SKM-1 (cell line): ENCODE measurements at regions not wholly inside any gene's neighbourhood (a gene's known extent, or its start where the extent isn't known, plus 50 kb on each side); places are given as distances from the start of the nearest gene placed in this dataset.
A peak's percentile ranks its signal among the peaks of the same experiment; 100 is the strongest.
"Not testable (repeated sequence)": the region's sequence is repeated elsewhere in the genome, so short reads cannot be mapped to it uniquely, and the experiment has no call there.

ENCODE experiments used
- DNase-seq: peaks from one replicate; lab custom pipeline; 2025; ENCODE audit not compliant: unreplicated experiment; lab: John Stamatoyannopoulos, UW

DNA sequence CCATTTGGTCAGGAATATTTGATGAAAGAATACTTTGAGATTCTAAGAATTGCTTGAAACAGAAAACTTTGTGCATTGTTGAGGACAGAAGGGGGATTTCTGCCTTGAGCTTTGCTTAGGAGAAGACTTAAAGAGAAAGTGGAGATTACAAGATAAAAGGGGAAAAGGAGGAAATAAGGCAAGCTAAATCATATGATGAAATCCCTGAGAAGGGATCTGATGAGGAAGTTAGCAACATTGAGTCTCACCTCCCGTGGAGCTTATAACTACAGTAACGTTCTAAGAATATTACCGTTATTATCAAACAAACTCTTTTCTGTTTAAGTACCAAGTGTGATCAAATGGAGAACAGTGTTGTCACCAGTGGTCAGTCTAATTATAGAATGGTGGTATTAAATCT is 414.7 kb upstream of the NAALADL2 start:
- DNase-seq = peak; percentile 25

DNA sequence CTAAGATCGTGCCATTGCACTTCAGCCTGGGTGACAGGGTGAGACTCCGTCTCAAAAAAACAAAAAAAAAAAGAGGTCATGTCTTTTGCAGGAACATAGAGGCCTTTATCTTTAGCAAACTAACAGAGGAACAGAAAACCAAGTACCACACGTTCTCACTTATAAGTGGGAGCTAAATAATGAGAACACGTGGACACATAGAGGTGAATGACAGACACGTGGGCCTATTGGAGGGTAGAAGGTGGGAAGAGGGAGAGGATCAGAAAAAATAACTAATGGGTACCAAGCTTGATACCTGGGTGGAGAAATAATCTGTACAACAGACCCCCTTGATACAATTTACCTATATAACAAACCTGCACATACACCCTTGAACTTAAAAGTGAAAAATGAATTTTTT is 401.4 kb upstream of the NAALADL2 start:
- DNase-seq = no peak

DNA sequence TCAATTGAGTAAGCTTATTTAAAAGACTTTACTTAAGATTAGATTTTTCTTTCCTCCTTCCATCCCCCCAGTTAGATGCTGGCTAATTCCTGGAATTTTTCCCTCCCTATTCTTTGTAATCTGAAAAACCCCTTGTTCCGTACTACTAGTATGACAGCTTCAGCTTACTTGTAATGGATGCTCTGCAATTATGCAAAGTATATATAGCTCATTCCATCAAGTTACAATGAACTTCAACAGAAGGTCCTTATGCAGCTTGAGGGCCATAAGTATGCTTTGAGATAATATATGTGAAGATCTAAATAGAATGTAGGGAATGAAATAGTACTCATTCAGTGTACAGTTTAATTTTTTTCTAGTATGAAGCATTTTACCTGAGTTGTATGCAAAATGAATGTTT is 398.3 kb upstream of the NAALADL2 start:
- DNase-seq = no peak

DNA sequence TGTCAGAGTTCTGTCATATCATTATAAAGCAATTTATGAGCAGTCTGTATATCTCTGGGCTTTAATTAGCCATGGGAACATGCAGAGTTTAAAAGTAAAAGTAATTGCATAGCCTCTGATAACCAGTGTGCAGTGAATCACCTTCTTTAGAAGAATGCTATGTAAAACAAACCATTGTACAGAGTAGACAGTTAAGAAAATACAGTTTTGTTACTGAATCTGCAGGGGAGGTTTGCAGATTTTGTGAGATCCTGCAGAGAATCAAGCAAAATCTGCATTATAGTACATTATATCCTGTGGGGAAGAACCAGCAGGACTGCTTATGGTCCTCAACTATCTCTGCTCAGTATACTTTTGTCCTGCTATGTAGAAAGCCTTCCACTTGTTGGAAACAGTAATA is 396.2 kb upstream of the NAALADL2 start:
- DNase-seq = no peak

DNA sequence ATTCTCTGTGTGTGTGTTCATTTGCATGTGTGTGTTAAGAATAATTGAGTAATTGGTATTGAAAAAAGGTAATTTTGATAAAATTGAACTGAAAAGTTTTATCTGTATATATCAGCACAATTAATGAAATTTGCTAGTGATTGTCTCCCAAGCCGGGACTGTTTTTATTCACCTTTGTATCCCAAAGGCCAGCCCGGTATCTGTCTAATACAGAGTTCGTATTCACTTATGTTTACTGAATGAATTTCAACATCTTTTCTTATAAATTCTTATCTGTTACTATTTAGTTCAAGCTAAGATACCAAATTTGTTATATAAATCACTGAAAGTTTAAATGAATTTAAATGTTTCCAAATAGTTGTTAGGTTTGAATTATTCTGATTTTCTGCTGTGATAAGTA is 394.0 kb upstream of the NAALADL2 start:
- DNase-seq = no peak

DNA sequence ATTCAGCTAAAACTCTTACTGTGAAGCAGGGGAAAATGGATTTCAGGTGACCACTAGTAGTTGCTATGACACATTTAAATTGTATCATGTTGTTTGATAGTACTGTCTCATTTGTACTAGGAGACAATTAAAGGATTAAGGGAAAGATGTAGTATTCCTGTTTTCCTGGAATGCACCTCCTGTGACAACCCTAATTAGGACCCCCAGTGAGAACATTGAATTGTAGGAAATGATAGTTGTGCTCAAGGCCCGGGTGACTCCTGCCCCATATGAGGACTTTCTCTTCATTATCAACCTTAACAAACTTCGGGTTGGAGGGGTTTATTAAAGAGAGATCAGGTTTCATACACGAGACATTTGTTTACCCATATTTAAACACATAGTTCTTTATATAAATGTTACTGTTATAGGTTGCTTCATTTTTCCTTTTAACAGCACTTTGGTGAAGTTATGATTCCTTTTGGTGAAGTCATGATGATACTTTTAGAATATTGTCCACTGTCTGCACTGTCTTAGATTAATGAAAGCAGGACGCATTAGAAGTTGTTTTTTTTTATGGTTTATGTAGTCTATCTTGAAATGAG is 392.6 kb upstream of the NAALADL2 start:
- no peak for DNase-seq

DNA sequence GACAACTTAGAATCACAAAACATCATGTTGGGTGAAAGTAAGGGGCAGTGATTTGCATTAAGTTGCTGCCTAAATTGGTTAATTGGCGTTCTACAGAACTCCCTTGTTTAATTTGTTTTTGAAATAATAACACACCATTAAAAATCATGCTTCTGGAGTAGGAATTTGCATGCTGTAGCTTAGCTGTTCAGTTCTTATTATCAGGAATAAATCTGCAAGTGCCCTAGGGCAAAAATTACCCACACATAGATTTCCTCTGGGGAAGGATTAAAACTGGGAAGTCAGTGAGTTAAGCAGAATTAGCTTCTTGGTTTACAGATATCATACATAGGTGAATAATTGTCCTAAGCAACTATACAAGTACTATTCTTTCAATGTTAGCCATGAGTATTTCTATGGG is 381.6 kb upstream of the NAALADL2 start:
- no peak for DNase-seq

DNA sequence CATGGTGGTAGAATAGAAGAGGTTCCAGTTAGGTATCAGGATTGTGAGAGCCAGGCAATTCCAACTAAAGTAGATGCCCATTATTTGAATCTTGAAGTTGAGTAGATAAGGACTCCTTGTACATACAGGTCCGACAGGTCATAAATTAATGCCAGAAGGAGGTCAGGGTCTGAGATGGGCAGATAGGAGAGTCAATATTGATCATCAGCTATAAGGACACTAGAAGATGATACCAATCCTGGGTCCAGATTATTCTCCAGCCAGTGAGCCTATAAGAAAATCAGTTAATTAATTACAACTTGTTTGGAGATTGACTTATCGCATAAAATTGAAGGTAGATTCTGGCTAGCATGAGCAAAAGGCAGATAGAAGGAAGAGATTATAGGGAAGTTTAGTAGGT is 378.4 kb upstream of the NAALADL2 start:
- no peak for DNase-seq

DNA sequence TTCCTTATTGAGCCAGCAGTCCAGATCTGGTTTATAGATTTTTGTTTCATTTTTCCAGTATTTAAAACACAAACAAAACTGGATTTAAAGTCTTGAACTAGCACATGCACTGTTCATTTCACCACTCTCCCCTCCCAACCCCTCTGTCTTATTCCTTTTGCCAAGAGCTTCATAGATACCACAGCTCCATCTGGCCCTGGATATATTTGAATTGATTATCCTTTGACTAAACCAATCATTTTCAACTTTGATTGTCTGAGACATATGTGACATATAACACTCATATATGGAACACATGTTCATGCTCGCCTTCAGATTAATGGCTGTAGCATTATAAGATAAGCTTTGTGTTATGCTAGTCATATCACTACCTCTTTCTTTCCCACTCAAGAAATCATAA is 376.6 kb upstream of the NAALADL2 start:
- DNase-seq = no peak

DNA sequence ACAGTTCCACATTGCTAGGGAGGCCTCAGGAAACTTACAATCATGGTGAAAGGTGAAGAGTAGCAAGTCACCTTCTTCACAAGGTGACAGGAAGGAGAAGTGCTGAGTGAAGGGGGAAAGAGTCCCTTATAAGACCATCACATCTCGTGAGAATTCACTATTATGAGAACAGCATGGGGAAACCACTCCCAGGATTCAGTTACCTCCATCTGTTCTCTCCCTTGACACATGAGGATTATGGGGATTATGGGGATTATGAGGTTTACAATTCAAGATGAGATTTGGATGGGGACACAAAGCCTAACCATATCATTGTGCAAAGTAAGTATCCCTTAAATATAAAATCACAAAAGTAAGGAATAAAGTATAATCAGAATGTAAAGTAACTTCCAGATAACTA is 375.9 kb upstream of the NAALADL2 start:
- no peak for DNase-seq

DNA sequence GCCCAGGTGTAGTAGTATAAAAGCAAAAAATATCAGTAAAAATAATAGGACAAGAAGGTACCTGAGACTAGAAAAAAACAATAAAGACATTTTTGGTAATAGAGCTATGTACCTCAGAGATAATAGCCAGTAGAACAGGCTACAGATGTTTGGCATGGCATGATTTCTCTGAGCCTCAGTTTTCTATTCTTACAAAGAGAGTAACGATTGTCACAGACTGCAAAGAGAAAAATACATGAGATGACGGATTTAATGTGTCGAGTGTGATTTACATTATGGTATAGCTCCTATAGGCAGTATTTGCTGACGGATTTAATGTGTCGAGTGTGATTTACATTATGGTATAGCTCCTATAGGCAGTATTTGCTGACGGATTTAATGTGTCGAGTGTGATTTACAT is 375.3 kb upstream of the NAALADL2 start:
- DNase-seq = not testable (repeated sequence)

DNA sequence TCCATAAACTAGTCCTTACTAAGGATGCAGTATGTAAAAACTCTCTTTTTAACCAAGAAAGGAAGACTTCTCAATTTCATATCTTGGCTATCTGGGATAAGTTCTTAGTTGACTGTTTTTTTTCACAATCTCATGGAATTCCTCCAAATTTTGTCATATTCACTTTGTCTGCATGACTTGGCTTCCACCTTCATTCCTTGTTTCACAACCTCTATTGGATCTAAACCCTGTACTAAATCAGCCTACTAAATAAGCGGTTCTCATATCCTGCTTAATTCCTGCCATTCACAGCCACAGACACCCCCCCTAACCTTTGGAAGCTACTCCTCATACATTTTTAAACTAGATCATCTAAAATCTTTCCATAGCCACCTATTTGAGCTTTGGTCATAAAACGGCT is 370.6 kb upstream of the NAALADL2 start:
- DNase-seq = no peak

DNA sequence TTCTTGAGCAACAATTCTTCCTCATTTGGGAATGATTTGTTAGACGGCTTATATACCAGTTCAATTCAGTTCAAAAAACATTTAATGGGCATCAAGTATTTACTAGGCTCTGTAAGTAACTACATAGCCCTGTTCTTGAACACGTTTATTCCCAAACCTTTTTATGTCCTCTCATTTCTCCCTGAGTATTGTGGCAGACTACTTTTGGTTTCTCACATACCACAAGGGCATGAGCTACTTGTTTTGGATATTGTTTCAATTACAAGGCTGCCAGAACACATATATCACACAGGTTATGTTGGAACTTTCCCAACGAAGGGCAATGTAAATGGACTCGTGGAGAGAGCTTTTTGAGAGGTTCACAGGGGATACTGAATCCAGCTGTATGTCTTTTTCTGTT is 363.8 kb upstream of the NAALADL2 start:
- DNase-seq = no peak

DNA sequence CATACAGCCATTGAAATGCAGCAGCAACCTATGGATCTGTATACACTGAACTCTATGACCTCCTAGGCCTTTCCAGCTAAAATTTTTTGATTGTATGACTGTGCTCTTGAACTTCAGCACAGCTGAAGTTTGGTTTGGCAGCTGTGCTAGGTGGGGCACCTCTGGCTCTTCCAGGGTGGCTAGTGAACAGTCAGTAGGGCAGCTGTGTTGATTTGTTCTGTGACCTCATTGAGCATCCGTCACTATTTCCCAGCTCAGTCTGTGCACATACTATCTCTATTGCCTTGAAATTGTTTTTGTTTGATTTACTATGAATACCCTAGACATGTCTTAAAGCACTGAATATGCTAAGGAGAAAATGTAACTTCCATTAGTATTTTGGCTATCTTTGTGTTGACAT is 363.2 kb upstream of the NAALADL2 start:
- no peak for DNase-seq

DNA sequence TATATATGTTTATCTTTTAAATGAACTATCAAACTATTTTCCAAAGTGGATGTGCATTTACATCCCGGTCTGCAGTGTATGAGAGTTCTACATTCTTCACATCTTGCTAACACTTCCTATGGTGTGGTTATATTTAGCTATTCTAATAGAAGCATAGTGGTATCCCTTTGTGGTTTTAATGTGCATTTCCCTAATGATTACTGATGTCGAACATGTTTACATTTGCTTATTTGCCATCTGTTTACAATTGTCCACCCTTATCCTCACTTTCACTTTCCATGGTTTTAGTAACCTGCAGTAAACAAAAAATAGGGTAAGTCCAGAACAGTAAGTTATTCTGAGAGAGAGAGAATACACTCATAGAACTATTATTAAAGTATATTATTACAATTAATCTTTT is 360.5 kb upstream of the NAALADL2 start:
- no peak for DNase-seq

DNA sequence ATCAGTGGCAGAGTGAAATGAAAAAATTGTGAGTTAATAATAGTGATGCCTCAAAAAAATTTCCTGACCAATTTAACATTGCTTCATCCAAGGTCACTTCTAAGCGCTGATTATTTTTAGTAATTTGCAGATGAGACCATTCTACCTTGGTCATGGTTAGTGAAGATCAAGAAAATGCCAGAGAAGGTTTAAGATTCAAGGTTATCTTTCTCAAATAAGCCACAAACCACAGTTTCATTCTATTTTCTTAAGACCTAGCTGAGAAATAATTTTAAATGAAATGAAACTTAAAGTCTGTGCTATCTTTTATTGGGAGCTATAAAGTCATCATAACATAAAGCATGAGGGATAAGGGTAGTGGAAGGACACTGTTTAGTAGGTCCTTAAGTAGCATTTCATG is 353.9 kb upstream of the NAALADL2 start:
- no peak for DNase-seq

DNA sequence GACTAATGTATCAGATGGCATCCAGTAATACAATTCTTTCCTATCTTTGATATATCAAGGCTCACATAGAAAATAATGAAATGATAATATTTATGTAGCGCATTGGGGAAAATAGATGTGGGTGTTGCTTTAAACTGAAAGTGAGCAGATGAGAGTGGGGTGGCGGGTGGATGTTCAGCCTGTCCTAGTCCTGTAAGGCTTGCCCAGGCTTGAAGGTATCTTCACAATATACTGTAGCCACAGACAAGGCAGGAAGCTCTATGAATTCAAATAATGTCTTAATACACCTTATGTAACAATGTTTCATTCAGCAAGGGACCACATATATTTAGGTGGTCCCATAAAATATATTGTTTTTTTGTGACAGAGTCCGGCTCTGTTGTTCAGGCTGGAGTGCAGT is 334.9 kb upstream of the NAALADL2 start:
- DNase-seq = no peak

DNA sequence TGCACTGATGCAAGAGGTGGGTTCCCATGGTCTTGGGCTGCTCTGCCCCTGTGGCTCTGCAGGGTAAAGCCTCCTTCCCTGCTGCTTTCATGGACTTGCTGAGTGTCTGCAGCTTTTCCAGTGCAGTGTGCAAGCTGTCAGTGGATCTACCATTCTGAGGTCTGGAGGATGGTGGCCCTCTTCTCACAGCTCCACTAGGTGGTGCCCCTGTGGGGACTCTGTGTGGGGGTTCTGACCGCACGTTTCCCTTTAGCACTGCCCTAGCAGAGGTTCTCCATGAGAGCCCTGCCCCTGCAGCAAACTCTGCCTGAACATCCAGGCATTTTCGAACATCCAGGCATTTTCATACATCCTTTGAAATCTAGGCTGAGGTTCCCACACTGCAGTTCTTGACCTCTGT is 329.8 kb upstream of the NAALADL2 start:
- no peak for DNase-seq

DNA sequence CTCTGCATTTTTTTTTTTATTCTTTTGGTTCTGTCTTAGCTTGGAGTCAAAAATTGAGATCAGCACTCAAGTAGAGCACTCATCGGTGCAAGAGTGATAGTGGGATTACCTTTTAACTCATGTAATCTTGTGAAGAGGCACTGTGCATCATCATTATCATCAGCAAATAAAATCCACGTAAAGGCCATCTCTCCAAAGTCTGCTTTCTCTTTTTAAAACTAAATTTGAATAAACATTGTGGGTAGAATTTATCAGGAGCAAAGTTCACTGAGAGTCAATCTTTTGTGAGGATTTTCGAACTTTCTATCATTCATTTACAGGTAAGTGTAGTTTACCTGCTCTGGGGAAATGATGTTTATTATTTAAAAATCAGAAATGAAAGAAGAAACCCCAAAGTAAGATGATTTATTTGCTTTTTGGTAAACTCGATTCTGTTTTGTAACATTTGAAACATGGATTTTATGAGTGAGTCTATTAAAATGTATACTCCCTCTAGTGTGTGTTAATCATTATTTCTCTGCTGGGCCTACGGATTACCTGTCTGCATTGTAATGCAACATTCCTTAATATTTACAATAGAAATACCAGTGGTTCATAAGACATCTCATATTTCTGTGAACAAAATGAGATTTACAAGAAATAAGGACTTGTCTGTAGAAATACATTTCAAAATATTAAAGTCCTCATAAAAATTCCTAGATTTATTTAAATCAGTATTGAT is 327.7 kb upstream of the NAALADL2 start:
- no peak for DNase-seq

DNA sequence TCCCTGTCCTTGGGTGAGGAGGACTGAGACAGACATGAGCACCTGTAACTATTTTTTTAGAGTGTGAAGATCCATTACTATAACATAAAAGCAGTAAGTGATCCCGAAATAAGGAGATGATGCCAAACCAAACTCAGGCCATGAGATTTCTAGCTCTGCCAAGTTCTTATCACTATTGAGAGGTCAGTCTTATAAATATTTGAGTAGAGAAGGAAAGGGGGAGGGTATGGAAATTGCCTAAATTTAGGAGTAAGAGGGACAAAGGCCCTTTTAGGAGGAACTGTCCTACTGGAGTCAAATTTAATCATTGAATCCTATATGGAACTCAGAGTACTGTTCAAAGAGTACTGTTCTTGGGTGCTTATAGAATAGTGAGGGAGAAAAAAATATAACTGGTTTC is 326.9 kb upstream of the NAALADL2 start:
- no peak for DNase-seq

DNA sequence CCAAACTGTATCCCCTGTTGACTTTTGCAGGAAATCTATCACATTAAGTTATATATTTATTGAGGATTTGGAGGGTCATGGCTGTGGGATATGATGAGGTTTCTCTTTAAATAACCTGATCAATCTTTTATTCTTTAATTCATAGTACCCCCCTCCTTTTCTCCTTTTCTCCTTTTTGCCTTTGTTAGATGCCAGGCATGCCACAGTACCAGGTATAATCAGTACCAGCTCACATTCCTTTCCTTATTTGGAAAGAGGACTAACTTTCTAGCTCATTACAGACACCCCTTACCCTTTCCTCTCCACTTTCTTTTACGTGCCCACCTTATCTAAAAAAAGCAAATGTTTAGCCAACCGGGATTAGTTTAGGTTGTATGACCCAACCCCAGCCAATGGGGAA is 326.4 kb upstream of the NAALADL2 start:
- DNase-seq = no peak

DNA sequence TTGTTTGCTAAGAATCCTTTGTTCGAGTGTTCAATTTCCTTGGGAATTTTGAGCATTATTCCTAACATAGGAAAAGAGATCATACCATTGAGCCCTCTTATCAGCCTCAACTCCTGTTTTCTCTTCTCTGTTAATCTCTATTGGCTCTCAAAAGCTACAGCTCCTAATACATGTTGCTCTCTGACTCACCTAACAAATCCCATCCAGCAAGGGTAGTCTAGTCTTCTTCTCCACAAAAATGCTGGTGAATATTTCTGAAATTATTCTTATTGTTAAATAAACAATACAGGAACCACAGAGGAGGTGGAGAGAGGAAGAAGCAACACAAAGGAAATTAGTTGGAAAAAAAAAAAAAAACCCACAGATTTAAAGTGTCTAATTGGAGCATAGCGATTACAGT is 325.8 kb upstream of the NAALADL2 start:
- no peak for DNase-seq

DNA sequence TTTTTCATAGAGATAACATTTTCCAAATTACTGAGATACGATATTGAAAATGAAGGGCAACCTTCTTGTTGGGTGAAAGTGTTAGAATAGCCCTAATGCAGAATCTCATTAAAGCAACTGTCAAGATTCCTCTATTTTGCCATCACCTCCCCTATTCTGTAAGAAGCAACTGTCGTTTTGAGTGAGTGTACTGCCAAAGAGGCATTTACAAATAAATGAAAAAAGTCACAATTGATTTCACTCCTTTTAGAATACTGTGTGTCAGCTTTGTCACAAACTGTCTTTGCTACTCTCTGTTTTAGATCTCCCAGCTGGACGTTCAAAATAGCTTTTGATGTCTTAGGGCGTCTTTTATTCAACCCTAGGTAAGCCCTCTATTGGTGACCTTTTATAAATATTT is 322.8 kb upstream of the NAALADL2 start:
- DNase-seq = no peak
